D721Med (cell line): ENCODE measurements at regions not wholly inside any gene's neighbourhood (a gene's known extent, or its start where the extent isn't known, plus 50 kb on each side); places are given as distances from the start of the nearest gene placed in this dataset.

Experiments used
- DNase-seq: peaks from one replicate; pipeline ENCODE4 v3.0.0; 2011; ENCODE audit warnings: low spot score; ENCODE audit not compliant: insufficient read length
- FAIRE-seq: peaks from 2 replicates; lab custom pipeline; 2011; peaks lifted over from hg19 to GRCh38; lab: Jason Lieb, UNC
- TF ChIP-seq, protein P1 (sequence below): IDR thresholded peaks from 2 replicates; pipeline ENCODE4 v1.5.1; 2012; ENCODE audit warnings: mild to moderate bottlenecking, control low read depth; ENCODE audit not compliant: insufficient read depth; ENCODE audit errors: missing control alignments

DNA sequence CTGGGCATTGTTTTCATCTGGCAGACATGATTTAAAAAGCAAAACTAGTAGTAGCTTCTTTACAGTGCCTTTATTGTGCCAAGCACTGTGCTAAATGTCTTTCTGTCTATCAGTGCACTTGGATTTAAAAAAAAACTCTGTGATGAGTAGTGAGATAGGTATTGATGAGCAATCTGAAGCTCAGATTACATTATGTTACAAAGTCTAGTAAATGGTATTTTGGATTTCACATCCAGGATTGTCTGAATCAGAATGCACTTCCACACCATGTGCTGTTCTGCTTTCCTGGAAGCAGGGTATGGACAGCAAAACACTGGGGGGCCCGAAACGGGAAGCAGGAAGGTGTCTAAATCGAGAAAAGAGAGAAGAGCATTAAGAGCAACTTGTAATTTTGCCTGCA, 103.4 kb upstream of the CCN2 start:
- FAIRE-seq = no peak

DNA sequence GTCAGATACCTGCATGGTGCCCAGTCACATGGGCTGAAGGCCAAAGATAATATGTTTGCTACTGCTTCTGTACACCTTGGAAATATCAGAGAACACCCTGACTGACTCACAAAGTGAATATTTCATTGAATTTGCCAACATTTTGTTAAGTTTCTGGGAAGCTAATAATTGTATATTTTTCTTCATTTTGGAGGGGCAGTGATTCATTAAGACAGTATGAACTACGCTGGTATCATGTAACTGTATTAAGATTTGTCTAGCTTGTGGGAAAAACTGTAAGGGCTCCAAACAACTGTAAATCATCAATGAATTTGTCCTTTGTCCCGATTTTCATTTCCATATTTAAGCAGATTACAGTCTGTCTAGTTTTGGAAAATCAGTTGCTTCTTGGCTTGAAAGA, 102.3 kb upstream of the CCN2 start:
- DNase-seq = no peak
- TF ChIP-seq, protein P1, sequence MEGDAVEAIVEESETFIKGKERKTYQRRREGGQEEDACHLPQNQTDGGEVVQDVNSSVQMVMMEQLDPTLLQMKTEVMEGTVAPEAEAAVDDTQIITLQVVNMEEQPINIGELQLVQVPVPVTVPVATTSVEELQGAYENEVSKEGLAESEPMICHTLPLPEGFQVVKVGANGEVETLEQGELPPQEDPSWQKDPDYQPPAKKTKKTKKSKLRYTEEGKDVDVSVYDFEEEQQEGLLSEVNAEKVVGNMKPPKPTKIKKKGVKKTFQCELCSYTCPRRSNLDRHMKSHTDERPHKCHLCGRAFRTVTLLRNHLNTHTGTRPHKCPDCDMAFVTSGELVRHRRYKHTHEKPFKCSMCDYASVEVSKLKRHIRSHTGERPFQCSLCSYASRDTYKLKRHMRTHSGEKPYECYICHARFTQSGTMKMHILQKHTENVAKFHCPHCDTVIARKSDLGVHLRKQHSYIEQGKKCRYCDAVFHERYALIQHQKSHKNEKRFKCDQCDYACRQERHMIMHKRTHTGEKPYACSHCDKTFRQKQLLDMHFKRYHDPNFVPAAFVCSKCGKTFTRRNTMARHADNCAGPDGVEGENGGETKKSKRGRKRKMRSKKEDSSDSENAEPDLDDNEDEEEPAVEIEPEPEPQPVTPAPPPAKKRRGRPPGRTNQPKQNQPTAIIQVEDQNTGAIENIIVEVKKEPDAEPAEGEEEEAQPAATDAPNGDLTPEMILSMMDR = no peak
- no peak for FAIRE-seq

More for the DNA sequence above, 103.4 kb upstream of the CCN2 start:
- no peak for DNase-seq
- TF ChIP-seq, protein P1 = no peak

DNA sequence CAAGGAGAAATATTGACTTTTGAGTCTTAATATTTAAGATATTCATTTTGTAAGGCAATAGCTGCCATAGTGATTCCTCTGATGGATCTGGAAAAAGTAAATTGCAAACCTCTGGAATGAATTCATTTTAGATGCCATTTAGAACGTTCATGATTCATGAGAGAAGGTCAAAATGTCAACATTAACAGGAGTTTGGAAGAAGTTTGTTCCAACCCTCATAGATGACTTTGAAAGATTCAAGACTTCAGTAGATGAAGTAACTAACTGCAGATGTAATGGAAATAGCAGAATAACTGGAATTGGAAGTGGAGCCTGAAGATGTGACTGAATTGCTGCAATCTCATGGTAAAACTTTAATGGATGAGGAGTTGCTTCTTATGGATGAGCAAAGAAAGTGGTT, 100.9 kb upstream of the CCN2 start:
- DNase-seq (no peak), FAIRE-seq (no peak)
- TF ChIP-seq, protein P1 = no peak

DNA sequence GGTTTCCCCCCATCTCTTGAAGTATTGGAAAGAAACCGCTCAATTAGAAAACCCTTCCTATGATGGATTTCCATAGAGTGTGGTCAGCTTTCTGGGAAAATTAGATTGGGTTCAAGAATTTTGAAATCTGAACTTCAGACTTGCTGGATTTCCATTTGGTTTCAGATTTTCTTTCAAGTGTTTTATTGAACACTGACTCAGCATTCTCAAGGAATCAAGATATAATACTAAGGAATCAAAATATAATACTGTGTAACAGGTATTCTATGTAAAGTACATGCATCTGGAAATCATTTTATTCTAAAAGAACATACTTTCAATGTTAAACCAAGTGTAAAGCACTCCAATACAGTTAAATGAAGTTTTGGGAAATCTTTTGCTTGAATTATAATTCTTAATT, 94.7 kb upstream of the CCN2 start:
- DNase-seq = no peak
- no peak for FAIRE-seq
- TF ChIP-seq, protein P1 = no peak

DNA sequence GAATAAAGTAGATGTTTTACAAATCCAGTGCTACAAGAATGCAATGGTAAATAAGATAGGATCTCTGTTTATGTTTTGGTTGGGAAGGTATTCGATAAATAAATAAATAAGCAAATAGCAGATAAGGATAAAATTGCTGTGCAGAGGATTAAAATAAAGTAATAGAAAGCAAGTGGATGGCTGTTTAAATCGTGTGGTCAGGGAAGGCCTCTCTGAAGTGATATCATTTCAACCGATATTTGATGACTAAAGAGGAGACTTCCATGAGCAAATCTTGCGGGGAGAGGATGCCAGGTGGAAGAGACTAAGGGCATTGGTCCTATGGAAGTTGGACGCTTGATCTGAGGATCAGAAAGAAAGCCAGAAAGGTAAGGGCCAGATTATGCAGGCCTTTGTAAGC, 92.0 kb upstream of the CCN2 start:
- DNase-seq (no peak), FAIRE-seq (no peak)
- TF ChIP-seq, protein P1 = no peak

DNA sequence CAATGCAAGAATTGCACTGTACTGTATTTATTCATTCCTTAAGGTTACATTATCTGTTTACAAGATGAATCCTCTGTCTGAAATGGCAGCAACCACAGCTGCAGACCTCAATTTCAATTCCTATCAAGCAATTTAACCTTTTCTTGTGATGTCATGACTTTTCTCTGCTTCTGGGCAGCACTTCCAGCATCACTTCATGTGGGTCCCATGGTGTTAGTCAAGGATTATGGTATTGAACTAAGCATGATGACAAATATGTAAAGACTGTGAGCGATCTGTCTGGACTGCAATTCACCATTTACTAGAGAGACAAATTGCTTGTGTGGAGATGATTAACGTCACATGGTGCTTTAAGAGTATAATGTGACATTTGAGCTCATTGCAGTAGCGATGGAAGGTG, 90.5 kb upstream of the CCN2 start:
- no peak for FAIRE-seq
- DNase-seq = no peak

DNA sequence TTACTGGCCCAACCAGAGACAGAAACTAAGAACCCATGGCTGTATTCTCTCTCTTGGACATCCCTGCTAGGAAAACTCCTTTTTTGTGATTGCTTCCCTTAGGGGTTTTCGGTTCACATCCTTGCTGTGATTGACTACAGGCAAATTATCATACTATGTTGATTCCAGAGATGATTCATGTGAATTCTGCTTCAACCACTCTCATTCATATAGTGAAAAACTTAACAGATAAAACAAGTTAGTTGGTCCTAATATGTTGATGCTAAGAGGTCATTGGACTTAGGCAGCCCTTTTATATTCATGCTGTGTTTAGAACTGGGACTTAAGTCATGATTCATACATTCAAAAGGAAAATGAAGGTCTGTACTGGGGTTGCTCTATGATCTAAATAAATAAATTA, 76.9 kb upstream of the CCN2 start:
- DNase-seq (no peak), FAIRE-seq (no peak)
- TF ChIP-seq, protein P1 = no peak

More for the DNA sequence above, 90.5 kb upstream of the CCN2 start:
- TF ChIP-seq, protein P1 = no peak
